NCI-H82 (cell line): ENCODE measurements at regions not wholly inside any gene's neighbourhood (a gene's known extent, or its start where the extent isn't known, plus 50 kb on each side); places are given as distances from the start of the nearest gene placed in this dataset.
"Not testable (repeated sequence)": the region's sequence is repeated elsewhere in the genome, so short reads cannot be mapped to it uniquely, and the experiment has no call there.

Experiments used
- DNase-seq: peaks from one replicate; lab custom pipeline; 2025; lab: John Stamatoyannopoulos, UW

GRCh38 chr10:109403551-109403950 is 519.8 kb downstream of the XPNPEP1 start:
- no peak for DNase-seq

GRCh38 chr10:109393425-109393824 is 529.9 kb downstream of the XPNPEP1 start:
- peak; percentile 95 for DNase-seq

- DNase-seq, result no peak
Observed at GRCh38 chr10:109386921-109387320, 536.4 kb downstream of the XPNPEP1 start.

GRCh38 chr10:109386101-109386500 is 537.2 kb downstream of the XPNPEP1 start:
- no peak for DNase-seq

- DNase-seq, result no peak
Observed at GRCh38 chr10:109379186-109379585, 544.1 kb downstream of the XPNPEP1 start.

GRCh38 chr10:109374215-109374614 is 549.1 kb downstream of the XPNPEP1 start:
- DNase-seq, result no peak

GRCh38 chr10:109359316-109359715 is 564.0 kb downstream of the XPNPEP1 start:
- no peak for DNase-seq

- DNase-seq, result no peak
Observed at GRCh38 chr10:109358325-109358724, 565.0 kb downstream of the XPNPEP1 start.

GRCh38 chr10:109348324-109348723 is 575.0 kb downstream of the XPNPEP1 start:
- DNase-seq, result no peak

- no peak for DNase-seq
Observed at GRCh38 chr10:109343293-109343692, 580.0 kb downstream of the XPNPEP1 start.

- no peak for DNase-seq
Observed at GRCh38 chr10:109341986-109342385, 581.3 kb downstream of the XPNPEP1 start.

GRCh38 chr10:109328001-109328400 is 595.3 kb downstream of the XPNPEP1 start:
- no peak for DNase-seq

- DNase-seq, result no peak
Observed at GRCh38 chr10:109327266-109327665, 596.0 kb downstream of the XPNPEP1 start.

- no peak for DNase-seq
Observed at GRCh38 chr10:109324721-109325120, 598.6 kb downstream of the XPNPEP1 start.

- DNase-seq, result no peak
Observed at GRCh38 chr10:109317746-109318366, 605.5 kb downstream of the XPNPEP1 start.

- DNase-seq, result not testable (repeated sequence)
Observed at GRCh38 chr10:109314016-109314415, 609.3 kb downstream of the XPNPEP1 start.

- not testable (repeated sequence) for DNase-seq
Observed at GRCh38 chr10:109312555-109312954, 610.8 kb downstream of the XPNPEP1 start.

GRCh38 chr10:109308971-109309370 is 614.3 kb downstream of the XPNPEP1 start:
- DNase-seq, result no peak

- DNase-seq, result not testable (repeated sequence)
Observed at GRCh38 chr10:109307102-109307501, 616.2 kb downstream of the XPNPEP1 start.

GRCh38 chr10:109306698-109307097 is 616.6 kb downstream of the XPNPEP1 start:
- no peak for DNase-seq

- no peak for DNase-seq
Observed at GRCh38 chr10:109287858-109288257, 635.5 kb downstream of the XPNPEP1 start.

GRCh38 chr10:109282510-109282909 is 640.8 kb downstream of the XPNPEP1 start:
- no peak for DNase-seq

- DNase-seq, result no peak
Observed at GRCh38 chr10:109281347-109281746, 642.0 kb downstream of the XPNPEP1 start.

- no peak for DNase-seq
Observed at GRCh38 chr10:109280837-109281236, 642.5 kb downstream of the XPNPEP1 start.
